GM19239 (cell line): ENCODE measurements at regions not wholly inside any gene's neighbourhood (a gene's known extent, or its start where the extent isn't known, plus 50 kb on each side); places are given as distances from the start of the nearest gene placed in this dataset.

ENCODE experiments used
- DNase-seq: peaks from one replicate; pipeline ENCODE4 v3.0.0; 2011; ENCODE audit warnings: low spot score; ENCODE audit not compliant: insufficient read length
- FAIRE-seq: peaks from 2 replicates; lab custom pipeline; 2011; peaks lifted over from hg19 to GRCh38; lab: Jason Lieb, UNC

GRCh38 chr20:63089051-63089907 lies 82.5 kb upstream of the BHLHE23 start:
- no peak for FAIRE-seq
- no peak for DNase-seq

- FAIRE-seq (no peak), DNase-seq (no peak)
Observed at GRCh38 chr20:63087872-63088680, 81.3 kb upstream of the BHLHE23 start.

GRCh38 chr20:63087236-63087871 lies 80.6 kb upstream of the BHLHE23 start:
- FAIRE-seq, result no peak
- no peak for DNase-seq

- no peak for DNase-seq
- no peak for FAIRE-seq
Observed at GRCh38 chr20:63086421-63087235, 79.9 kb upstream of the BHLHE23 start.

GRCh38 chr20:63085151-63085861 lies 78.5 kb upstream of the BHLHE23 start:
- FAIRE-seq, result no peak

GRCh38 chr20:63084563-63084927 lies 77.8 kb upstream of the BHLHE23 start:
- DNase-seq (no peak), FAIRE-seq (no peak)

More at GRCh38 chr20:63085151-63085861, 78.5 kb upstream of the BHLHE23 start:
- no peak for DNase-seq

GRCh38 chr20:63083831-63084562 lies 77.2 kb upstream of the BHLHE23 start:
- FAIRE-seq, result no peak
- DNase-seq, result no peak

GRCh38 chr20:63082939-63083735 lies 76.4 kb upstream of the BHLHE23 start:
- no peak for FAIRE-seq

GRCh38 chr20:63082308-63082938 lies 75.7 kb upstream of the BHLHE23 start:
- no peak for FAIRE-seq
- DNase-seq, result peak; percentile 67

More at GRCh38 chr20:63082939-63083735, 76.4 kb upstream of the BHLHE23 start:
- DNase-seq, result no peak

GRCh38 chr20:63081831-63082230 lies 75.1 kb upstream of the BHLHE23 start:
- FAIRE-seq (no peak), DNase-seq (no peak)

- no peak for DNase-seq
Observed at GRCh38 chr20:63081351-63081750, 74.6 kb upstream of the BHLHE23 start.

GRCh38 chr20:63080811-63081210 lies 74.0 kb upstream of the BHLHE23 start:
- DNase-seq (no peak), FAIRE-seq (no peak)

More at GRCh38 chr20:63081351-63081750, 74.6 kb upstream of the BHLHE23 start:
- FAIRE-seq, result no peak

GRCh38 chr20:63080411-63080810 lies 73.6 kb upstream of the BHLHE23 start:
- DNase-seq, result no peak
- no peak for FAIRE-seq

GRCh38 chr20:63079971-63080370 lies 73.2 kb upstream of the BHLHE23 start:
- DNase-seq (no peak), FAIRE-seq (no peak)

- FAIRE-seq (peak; percentile 14), DNase-seq (no peak)
Observed at GRCh38 chr20:63077705-63078104, 70.9 kb upstream of the BHLHE23 start.

- DNase-seq (no peak), FAIRE-seq (no peak)
Observed at GRCh38 chr20:63076421-63076820, 69.7 kb upstream of the BHLHE23 start.

GRCh38 chr20:63074631-63075030 lies 67.9 kb upstream of the BHLHE23 start:
- FAIRE-seq, result no peak
- no peak for DNase-seq
